WERI-Rb-1 (cell line): ENCODE measurements at regions not wholly inside any gene's neighbourhood (a gene's known extent, or its start where the extent isn't known, plus 50 kb on each side); places are given as distances from the start of the nearest gene placed in this dataset.

Experiments
- DNase-seq: peaks from one replicate; pipeline ENCODE4 v3.0.0-alpha.2; 2020
- H3K27ac ChIP-seq: fragments of 250-450 bp; sonication (Bioruptor Pico); 2 replicates; pipeline ENCODE4 v1.5.1; 2020; ENCODE audit warnings: mild to moderate bottlenecking, moderate library complexity
- H3K27me3 ChIP-seq: fragments of 250-450 bp; sonication (Bioruptor Pico); 2 replicates; pipeline ENCODE4 v1.5.1; 2021; ENCODE audit warnings: mild to moderate bottlenecking, low read depth, moderate library complexity; ENCODE audit not compliant: insufficient read depth, severe bottlenecking
- H3K36me3 ChIP-seq: fragments of 250-450 bp; sonication (Bioruptor Pico); 2 replicates; pipeline ENCODE4 v1.5.1; 2020; ENCODE audit warnings: mild to moderate bottlenecking, moderate library complexity
- H3K4me3 ChIP-seq: 2 replicates; pipeline ENCODE4 v1.5.1; 2011; ENCODE audit warnings: low read depth, mild to moderate bottlenecking, control low read depth, low read length
- H3K9me3 ChIP-seq: fragments of 250-450 bp; sonication (Bioruptor Pico); 2 replicates; pipeline ENCODE4 v1.5.1; 2021; ENCODE audit warnings: mild to moderate bottlenecking, moderate library complexity; ENCODE audit not compliant: severe bottlenecking
- CTCF ChIP-seq: IDR thresholded peaks from 2 replicates; pipeline ENCODE4 v1.5.1; 2011; ENCODE audit warnings: low read depth, mild to moderate bottlenecking, control low read depth, inconsistent platforms, low read length

GRCh38 chr3:135440233-135440632 lies 525.3 kb upstream of the PPP2R3A start:
- no peaks in the 10 kb centered on the region for H3K27me3 ChIP-seq
- no peak overlapping the region for H3K4me3 ChIP-seq
- no peak for DNase-seq
- TF ChIP-seq CTCF = no peak
- H3K9me3 ChIP-seq = no peaks in the 10 kb centered on the region
- H3K27ac ChIP-seq = no peak overlapping the region
- H3K36me3 ChIP-seq = no peaks in the 10 kb centered on the region

GRCh38 chr3:135440746-135441145 lies 524.8 kb upstream of the PPP2R3A start:
- no peak for DNase-seq
- H3K36me3 ChIP-seq = no peaks in the 10 kb centered on the region
- no peak overlapping the region for H3K4me3 ChIP-seq
- no peaks in the 10 kb centered on the region for H3K9me3 ChIP-seq
- H3K27ac ChIP-seq = no peak overlapping the region
- no peaks in the 10 kb centered on the region for H3K27me3 ChIP-seq
- no peak for TF ChIP-seq CTCF

- H3K36me3 ChIP-seq = no peaks in the 10 kb centered on the region
- no peaks in the 10 kb centered on the region for H3K9me3 ChIP-seq
- TF ChIP-seq CTCF = no peak
- H3K27ac ChIP-seq = no peak overlapping the region
- H3K27me3 ChIP-seq = no peaks in the 10 kb centered on the region
- H3K4me3 ChIP-seq = no peak overlapping the region
- no peak for DNase-seq
Observed at GRCh38 chr3:135444058-135444457, 521.5 kb upstream of the PPP2R3A start.

- Histone ChIP-seq H3K27ac (no peak overlapping the region), H3K4me3 (no peak overlapping the region), H3K36me3 (no peaks in the 10 kb centered on the region), H3K9me3 (no peaks in the 10 kb centered on the region), H3K27me3 (no peaks in the 10 kb centered on the region)
- DNase-seq = no peak
- no peak for TF ChIP-seq CTCF
Observed at GRCh38 chr3:135447483-135447882, 518.0 kb upstream of the PPP2R3A start.

GRCh38 chr3:135448520-135448919 lies 517.0 kb upstream of the PPP2R3A start:
- no peaks in the 10 kb centered on the region for H3K9me3 ChIP-seq
- DNase-seq = no peak
- H3K36me3 ChIP-seq = no peaks in the 10 kb centered on the region
- no peak overlapping the region for H3K27ac ChIP-seq
- TF ChIP-seq CTCF = no peak
- no peaks in the 10 kb centered on the region for H3K27me3 ChIP-seq
- H3K4me3 ChIP-seq = no peak overlapping the region

- H3K27ac ChIP-seq = no peak overlapping the region
- H3K9me3 ChIP-seq = peaks cover 4% of the 10 kb centered on the region
- H3K4me3 ChIP-seq = no peak overlapping the region
- H3K27me3 ChIP-seq = no peaks in the 10 kb centered on the region
- no peak for TF ChIP-seq CTCF
- no peak for DNase-seq
- H3K36me3 ChIP-seq = no peaks in the 10 kb centered on the region
Observed at GRCh38 chr3:135449046-135449445, 516.5 kb upstream of the PPP2R3A start.
